Endothelial cell of umbilical vein (primary cell): ENCODE measurements at regions not wholly inside any gene's neighbourhood (a gene's known extent, or its start where the extent isn't known, plus 50 kb on each side); places are given as distances from the start of the nearest gene placed in this dataset.

ENCODE experiments used
- BruUV-seq: library from RNA; stranded (reverse); fragments of 400-500 nt; replicated peaks from 2 replicates; lab custom pipeline; 2021; lab: Mats Ljungman, UMichigan
- CTCF ChIA-PET: fragments of 300-600, 350-600 bp; sonication (Branson Sonifier 250); formaldehyde crosslinking; loops from one replicate; lab custom pipeline; 2021; ENCODE audit warnings: antibody characterized with exemption, inconsistent platforms; lab: Charles Lee
- POLR2A ChIA-PET: fragments of 300-600, 350-600 bp; sonication (Branson Sonifier 250); formaldehyde crosslinking; loops from one replicate; lab custom pipeline; 2021; ENCODE audit warnings: antibody characterized with exemption, inconsistent platforms; lab: Charles Lee
- DNase-seq: peaks from one replicate; pipeline ENCODE4 v3.0.0-alpha.2; 2011; ENCODE audit warnings: low read depth, low spot score
- FAIRE-seq: peaks from 2 replicates; lab custom pipeline; 2011; peaks lifted over from hg19 to GRCh38; lab: Jason Lieb, UNC
- H2AFZ ChIP-seq: 2 replicates; pipeline ENCODE4 v1.6.0; 2012; ENCODE audit warnings: low read depth, low read length, control low read depth, inconsistent platforms
- H3K27ac ChIP-seq: 2 replicates; pipeline ENCODE4 v1.5.1; 2011; ENCODE audit warnings: low read depth, mild to moderate bottlenecking, control low read depth, low read length, moderate library complexity; ENCODE audit not compliant: insufficient read depth
- H3K27me3 ChIP-seq, 2 experiments: 2 replicates each; pipeline versions ENCODE4 v1.6.0 to v1.6.1; 2011; ENCODE audit warnings: low read length in 2 of 2, mixed read lengths in 1 of 2; ENCODE audit not compliant: control insufficient read depth in 2 of 2, insufficient read depth in 2 of 2
- H3K36me3 ChIP-seq, 2 experiments: 2 replicates in 1 of 2; 3 replicates in 1 of 2; pipeline ENCODE4 v1.5.1; 2011; ENCODE audit warnings: low read length in 2 of 2, mild to moderate bottlenecking in 1 of 2, moderate library complexity in 1 of 2; ENCODE audit not compliant: control insufficient read depth in 2 of 2, insufficient read depth in 2 of 2; ENCODE audit errors: extremely low read depth in 1 of 2
- H3K4me1 ChIP-seq: 3 replicates; pipeline ENCODE4 v1.5.1; 2011; ENCODE audit warnings: mild to moderate bottlenecking, low read length; ENCODE audit not compliant: control insufficient read depth, insufficient read depth; ENCODE audit errors: extremely low read depth
- H3K4me2 ChIP-seq: 2 replicates; pipeline ENCODE4 v1.6.1; 2011; ENCODE audit warnings: low read length, control low read depth, mixed read lengths; ENCODE audit not compliant: insufficient read depth
- H3K4me3 ChIP-seq, 3 experiments: fragments of 200-600 bp in 1 of 3; sonication (generic), shearing (Covaris generic) in 1 of 3; replicated peaks in 1 of 3; 2 replicates each; pipeline ENCODE4 v1.5.1; 2011 to 2016; ENCODE audit warnings: control low read depth in 3 of 3, low read length in 3 of 3, mild to moderate bottlenecking in 2 of 3, inconsistent platforms in 1 of 3, low read depth in 1 of 3, moderate library complexity in 1 of 3; ENCODE audit not compliant: insufficient read depth in 1 of 3
- H3K79me2 ChIP-seq: 2 replicates; pipeline ENCODE4 v1.6.0; 2012; ENCODE audit warnings: low read length, inconsistent platforms; ENCODE audit not compliant: control insufficient read depth, insufficient read depth
- H3K9ac ChIP-seq: replicated peaks from 2 replicates; pipeline ENCODE3; 2011; ENCODE audit warnings: low read length, control low read depth; ENCODE audit not compliant: insufficient read depth; ENCODE audit errors: extremely low read depth
- H3K9me1 ChIP-seq: replicated peaks from 3 replicates; pipeline ENCODE4 v1.6.0; 2011; ENCODE audit warnings: mild to moderate bottlenecking, low read length; ENCODE audit not compliant: control insufficient read depth, insufficient read depth; ENCODE audit errors: extremely low read depth
- H3K9me3 ChIP-seq: replicated peaks from 2 replicates; pipeline ENCODE4 v1.5.1; 2012; ENCODE audit warnings: low read length, inconsistent platforms; ENCODE audit not compliant: control insufficient read depth, insufficient read depth
- H4K20me1 ChIP-seq: replicated peaks from 2 replicates; pipeline ENCODE3; 2011; ENCODE audit warnings: mild to moderate bottlenecking, low read length; ENCODE audit not compliant: control insufficient read depth, insufficient read depth; ENCODE audit errors: extremely low read depth
- FOS ChIP-seq: IDR thresholded peaks from 2 replicates; pipeline ENCODE4 v1.6.1; 2011; ENCODE audit warnings: mild to moderate bottlenecking, low read length, moderate library complexity, borderline replicate concordance; ENCODE audit not compliant: insufficient read depth
- GATA2 ChIP-seq: IDR thresholded peaks from 2 replicates; pipeline ENCODE4 v1.7.0; 2011; ENCODE audit warnings: low read depth, mild to moderate bottlenecking, moderate library complexity, mixed read lengths, low read length; ENCODE audit not compliant: insufficient read length, insufficient read depth
- JUN ChIP-seq: IDR thresholded peaks from 2 replicates; pipeline ENCODE4 v1.6.1; 2011; ENCODE audit warnings: borderline replicate concordance, low read depth; ENCODE audit not compliant: insufficient read length, insufficient read depth
- MYC ChIP-seq: IDR thresholded peaks from one replicate; pipeline ENCODE4 v1.6.1; 2011; ENCODE audit warnings: mild to moderate bottlenecking, low read depth, low read length
- POLR2A ChIP-seq: IDR thresholded peaks from 2 replicates; pipeline ENCODE4 v1.6.1; 2012; ENCODE audit warnings: low read depth, mild to moderate bottlenecking, control low read depth, low read length
- POLR2AphosphoS5 ChIP-seq: IDR thresholded peaks from 2 replicates; pipeline ENCODE4 v1.6.1; 2012; ENCODE audit warnings: low read depth, mild to moderate bottlenecking, control low read depth, low read length, moderate library complexity; ENCODE audit not compliant: insufficient read depth
- dilution Hi-C: fragments of 300-500 bp; cut with MboI; formaldehyde crosslinking; loops from one replicate; pipeline ENCODE4 v1.15.0; 2019; ENCODE audit warnings: low sequenced_read_pairs; ENCODE audit not compliant: extremely low pct_ligation_motif_present
- intact Hi-C: fragments of 100-400 bp; cut with micrococcal nuclease; formaldehyde crosslinking; loops from one replicate; pipeline ENCODE4 v1.10.0; 2022
- TF ChIP-seq, protein P1 (sequence below): IDR thresholded peaks from 2 replicates; pipeline ENCODE4 v1.6.1; 2011; ENCODE audit not compliant: insufficient read depth, insufficient read length
- TF ChIP-seq, protein P2 (sequence below), 2 donors: IDR thresholded peaks; 1 replicate in 1 of 2; 2 replicates in 1 of 2; pipeline ENCODE4 v1.5.1; 2011; ENCODE audit warnings: low read length in 2 of 2, mild to moderate bottlenecking in 2 of 2, moderate library complexity in 2 of 2, control low read depth in 1 of 2, inconsistent platforms in 1 of 2, low read depth in 1 of 2; ENCODE audit not compliant: insufficient read depth in 1 of 2; ENCODE audit errors: extremely low read depth in 1 of 2

- Histone ChIP-seq H3K9me1 (no peaks in the 10 kb centered on the region), H3K9ac (no peak overlapping the region), H3K79me2 (no peaks in the 10 kb centered on the region), H3K4me2 (no peak overlapping the region), H3K4me1 (no peaks in the 10 kb centered on the region), H3K4me3 (no peak overlapping the region), H3K27ac (no peak overlapping the region), H3K9me3 (peaks cover 4% of the 10 kb centered on the region), H3K27me3 (no peaks in the 10 kb centered on the region), H3K36me3 (no peaks in the 10 kb centered on the region), H2AFZ (no peak overlapping the region), H4K20me1 (no peaks in the 10 kb centered on the region)
- FAIRE-seq: no peak
- CTCF ChIA-PET: no interaction called here
- POLR2A ChIA-PET: no interaction called here
- dilution Hi-C loops: no loop called here
- DNase-seq: no peak
- intact Hi-C loops: no loop called here
- no TSS peak for BruUV-seq
- TF ChIP-seq FOS (no peak), POLR2A (no peak), POLR2AphosphoS5 (no peak), GATA2 (no peak), JUN (no peak), MYC (no peak)
- TF ChIP-seq, protein P1, sequence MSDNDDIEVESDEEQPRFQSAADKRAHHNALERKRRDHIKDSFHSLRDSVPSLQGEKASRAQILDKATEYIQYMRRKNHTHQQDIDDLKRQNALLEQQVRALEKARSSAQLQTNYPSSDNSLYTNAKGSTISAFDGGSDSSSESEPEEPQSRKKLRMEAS: no peak
- TF ChIP-seq, protein P2, sequence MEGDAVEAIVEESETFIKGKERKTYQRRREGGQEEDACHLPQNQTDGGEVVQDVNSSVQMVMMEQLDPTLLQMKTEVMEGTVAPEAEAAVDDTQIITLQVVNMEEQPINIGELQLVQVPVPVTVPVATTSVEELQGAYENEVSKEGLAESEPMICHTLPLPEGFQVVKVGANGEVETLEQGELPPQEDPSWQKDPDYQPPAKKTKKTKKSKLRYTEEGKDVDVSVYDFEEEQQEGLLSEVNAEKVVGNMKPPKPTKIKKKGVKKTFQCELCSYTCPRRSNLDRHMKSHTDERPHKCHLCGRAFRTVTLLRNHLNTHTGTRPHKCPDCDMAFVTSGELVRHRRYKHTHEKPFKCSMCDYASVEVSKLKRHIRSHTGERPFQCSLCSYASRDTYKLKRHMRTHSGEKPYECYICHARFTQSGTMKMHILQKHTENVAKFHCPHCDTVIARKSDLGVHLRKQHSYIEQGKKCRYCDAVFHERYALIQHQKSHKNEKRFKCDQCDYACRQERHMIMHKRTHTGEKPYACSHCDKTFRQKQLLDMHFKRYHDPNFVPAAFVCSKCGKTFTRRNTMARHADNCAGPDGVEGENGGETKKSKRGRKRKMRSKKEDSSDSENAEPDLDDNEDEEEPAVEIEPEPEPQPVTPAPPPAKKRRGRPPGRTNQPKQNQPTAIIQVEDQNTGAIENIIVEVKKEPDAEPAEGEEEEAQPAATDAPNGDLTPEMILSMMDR (IDR thresholded peaks at IDR 0.05; ENCODE audit: extremely low read depth in 1 of 2, insufficient read depth in 1 of 2, low read depth in 1 of 2, low read length in 2 of 2): no peak
Measured at GRCh38 chr18:51522821-51523220, 325.3 kb upstream of the MEX3C start.
